Epidermal melanocyte (primary cell): ENCODE measurements at regions not wholly inside any gene's neighbourhood (a gene's known extent, or its start where the extent isn't known, plus 50 kb on each side); places are given as distances from the start of the nearest gene placed in this dataset.
"Not testable (repeated sequence)": the region's sequence is repeated elsewhere in the genome, so short reads cannot be mapped to it uniquely, and the experiment has no call there.

ENCODE experiments used
- DNase-seq: peaks from one replicate; pipeline ENCODE4 v3.0.0; 2011; ENCODE audit warnings: low spot score; ENCODE audit not compliant: insufficient read length

GRCh38 chr22:23439581-23439980 lies 140.5 kb downstream of the IGLL1 start:
- DNase-seq, result not testable (repeated sequence)

GRCh38 chr22:23438216-23438615 lies 141.9 kb downstream of the IGLL1 start:
- DNase-seq, result no peak

GRCh38 chr22:23437779-23438178 lies 142.3 kb downstream of the IGLL1 start:
- no peak for DNase-seq

GRCh38 chr22:23437107-23437395 lies 143.0 kb downstream of the IGLL1 start:
- DNase-seq, result not testable (repeated sequence)

GRCh38 chr22:23436354-23437106 lies 143.6 kb downstream of the IGLL1 start:
- DNase-seq, result not testable (repeated sequence)

- DNase-seq, result not testable (repeated sequence)
These were observed 144.9 kb downstream of the IGLL1 start for GRCh38 chr22:23435186-23435585.

GRCh38 chr22:23434198-23434830 lies 145.8 kb downstream of the IGLL1 start:
- DNase-seq, result not testable (repeated sequence)

GRCh38 chr22:23433127-23434005 lies 146.7 kb downstream of the IGLL1 start:
- not testable (repeated sequence) for DNase-seq

- not testable (repeated sequence) for DNase-seq
These were observed 147.4 kb downstream of the IGLL1 start for GRCh38 chr22:23432719-23433118.

- no peak for DNase-seq
These were observed 148.6 kb downstream of the IGLL1 start for GRCh38 chr22:23431337-23432072.

GRCh38 chr22:23424551-23425068 lies 155.5 kb downstream of the IGLL1 start:
- not testable (repeated sequence) for DNase-seq

- DNase-seq, result no peak
These were observed 156.1 kb downstream of the IGLL1 start for GRCh38 chr22:23424031-23424430.

GRCh38 chr22:23422281-23422680 lies 157.8 kb downstream of the IGLL1 start:
- not testable (repeated sequence) for DNase-seq

- not testable (repeated sequence) for DNase-seq
These were observed 158.8 kb downstream of the IGLL1 start for GRCh38 chr22:23421300-23421699.

GRCh38 chr22:23419931-23420330 lies 160.2 kb downstream of the IGLL1 start:
- DNase-seq, result no peak

- no peak for DNase-seq
These were observed 160.9 kb downstream of the IGLL1 start for GRCh38 chr22:23419171-23419570.

- no peak for DNase-seq
These were observed 161.8 kb downstream of the IGLL1 start for GRCh38 chr22:23418159-23418788.

GRCh38 chr22:23417327-23417726 lies 162.8 kb downstream of the IGLL1 start:
- DNase-seq, result not testable (repeated sequence)

- DNase-seq, result not testable (repeated sequence)
These were observed 163.9 kb downstream of the IGLL1 start for GRCh38 chr22:23416169-23416690.

GRCh38 chr22:23415490-23415851 lies 164.6 kb downstream of the IGLL1 start:
- no peak for DNase-seq
